ENCODE measurements at regions not wholly inside any gene's neighbourhood (a gene's known extent, or its start where the extent isn't known, plus 50 kb on each side); places are given as distances from the start of the nearest gene placed in this dataset.

DNA sequence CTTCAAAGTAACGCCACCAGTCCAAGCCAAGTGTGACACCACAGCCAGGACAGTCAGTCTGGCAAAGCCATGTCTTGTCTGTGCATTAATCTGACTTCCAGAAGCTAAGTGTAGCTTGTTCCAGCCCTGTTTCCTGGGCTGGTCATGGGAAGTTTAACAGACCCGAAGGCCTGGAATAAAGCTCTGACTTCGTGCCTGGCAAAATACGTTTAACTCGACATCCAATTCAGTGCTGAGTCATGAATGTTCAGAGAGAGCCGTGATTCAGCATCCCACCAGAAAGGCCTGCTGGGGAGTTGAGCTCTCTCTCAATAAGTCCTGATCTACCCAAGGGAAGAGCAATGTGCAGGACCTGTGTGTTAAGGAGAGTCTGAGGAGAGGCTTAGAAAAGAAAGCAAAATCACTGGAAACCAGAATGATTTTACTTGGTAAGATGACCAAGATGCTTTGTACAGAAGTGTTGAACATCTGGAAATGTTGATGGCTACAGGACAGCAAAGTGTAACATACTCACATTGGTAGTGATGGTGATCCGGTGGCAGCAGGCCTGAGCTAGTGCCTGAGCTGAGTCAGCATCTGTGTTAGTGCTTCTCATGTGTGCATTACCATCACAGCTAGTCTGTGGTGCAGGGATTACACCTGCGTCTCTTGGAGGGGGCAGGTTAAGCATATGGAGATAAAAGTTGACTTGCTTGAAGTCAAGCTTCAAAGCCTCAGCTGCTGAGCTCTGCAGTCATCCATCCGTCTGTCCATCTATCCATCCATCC lies 743.7 kb upstream of the HS6ST1 start:
- DNase-seq = no peak

DNA sequence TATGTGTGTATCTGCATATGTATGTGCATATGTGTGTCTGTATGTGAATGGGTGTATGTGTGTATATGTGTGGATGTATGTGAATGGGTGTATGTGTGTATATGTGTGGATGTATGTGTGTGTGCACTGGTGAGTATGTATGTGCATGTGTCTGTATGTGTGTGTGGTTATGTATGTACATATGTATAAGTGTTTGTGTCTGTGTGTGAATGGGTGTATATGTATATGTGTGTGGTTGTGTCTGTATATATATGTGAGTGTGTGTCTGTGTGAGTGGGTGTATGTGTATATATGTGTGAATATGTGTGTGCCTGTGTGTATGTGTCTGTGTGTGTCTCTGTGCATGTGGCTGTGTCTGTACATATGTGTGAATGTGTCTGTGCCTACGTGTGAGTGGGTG lies 748.4 kb upstream of the HS6ST1 start:
- DNase-seq = no peak

DNA sequence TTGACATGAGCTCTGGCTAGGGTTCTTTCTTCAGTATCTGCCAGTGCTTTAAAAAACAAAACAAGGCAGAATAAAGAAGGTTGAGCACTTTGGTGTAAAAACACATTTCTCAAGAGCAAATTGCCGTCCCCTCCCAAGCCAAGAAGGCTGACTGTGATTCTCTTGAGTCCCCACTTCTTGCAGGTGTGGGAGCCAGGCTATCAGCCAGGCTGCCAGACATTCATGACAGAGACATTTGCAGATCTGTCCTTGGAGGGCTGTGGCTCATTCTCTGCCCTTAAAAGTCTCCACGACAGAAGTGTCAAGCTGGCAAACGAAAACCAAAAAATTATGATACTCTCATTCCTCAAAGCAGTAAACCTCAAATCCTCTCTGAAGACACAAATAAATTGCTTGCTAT lies 749.3 kb upstream of the HS6ST1 start:
- DNase-seq = no peak

DNA sequence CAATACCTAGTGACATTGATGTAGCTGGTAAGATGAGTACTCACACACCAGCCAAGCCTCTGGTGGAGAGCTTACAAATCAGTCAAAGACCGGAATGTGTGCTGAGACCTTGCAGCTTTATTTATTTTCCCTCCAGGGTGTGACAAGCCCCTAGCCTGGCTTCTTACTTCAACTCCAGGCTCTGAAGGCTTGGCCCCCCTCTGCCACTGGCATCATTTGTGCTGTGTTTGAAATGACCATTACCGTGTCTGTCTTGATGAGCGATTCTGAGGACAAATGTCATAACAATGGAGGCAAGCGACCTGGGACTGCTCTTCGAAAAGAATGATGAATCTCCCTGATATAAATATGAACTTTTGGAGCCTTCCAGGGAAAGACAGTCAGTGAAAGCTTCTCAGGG lies 749.9 kb upstream of the HS6ST1 start:
- no peak for DNase-seq

DNA sequence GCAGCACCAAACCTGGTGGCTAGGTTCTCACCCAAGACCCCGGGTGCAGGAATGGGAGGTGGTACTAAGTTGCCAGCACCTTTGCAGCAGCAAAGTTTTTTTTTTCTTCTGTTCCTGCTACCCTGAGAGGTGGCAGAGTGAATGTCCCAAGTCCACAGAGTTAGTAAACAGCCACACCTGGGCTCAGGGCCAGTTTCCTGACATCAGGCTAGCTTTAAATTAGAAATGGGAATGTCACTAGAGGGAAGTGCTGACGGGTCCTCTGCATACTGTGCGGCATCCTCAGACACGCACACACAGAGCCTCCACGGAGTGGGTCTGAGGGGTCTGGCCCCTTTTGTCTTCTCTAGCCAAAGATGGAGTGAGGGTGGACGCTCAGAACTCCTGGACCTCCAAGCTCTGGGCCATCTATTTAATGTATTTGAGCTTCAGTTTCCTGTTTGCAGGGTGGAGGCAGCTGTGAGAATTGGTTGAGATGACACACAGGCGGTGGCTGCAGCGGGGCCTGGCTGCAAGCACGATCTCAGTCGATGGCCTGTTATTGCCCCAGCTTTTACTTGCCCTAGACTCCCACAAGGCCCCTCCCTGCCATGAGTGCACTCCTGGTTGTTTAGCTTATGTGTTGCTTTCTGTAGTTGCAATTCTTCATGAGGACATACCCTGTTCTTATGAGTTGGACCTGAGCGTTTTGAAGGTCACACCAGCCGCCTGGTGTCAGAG lies 751.4 kb upstream of the HS6ST1 start:
- no peak for DNase-seq

DNA sequence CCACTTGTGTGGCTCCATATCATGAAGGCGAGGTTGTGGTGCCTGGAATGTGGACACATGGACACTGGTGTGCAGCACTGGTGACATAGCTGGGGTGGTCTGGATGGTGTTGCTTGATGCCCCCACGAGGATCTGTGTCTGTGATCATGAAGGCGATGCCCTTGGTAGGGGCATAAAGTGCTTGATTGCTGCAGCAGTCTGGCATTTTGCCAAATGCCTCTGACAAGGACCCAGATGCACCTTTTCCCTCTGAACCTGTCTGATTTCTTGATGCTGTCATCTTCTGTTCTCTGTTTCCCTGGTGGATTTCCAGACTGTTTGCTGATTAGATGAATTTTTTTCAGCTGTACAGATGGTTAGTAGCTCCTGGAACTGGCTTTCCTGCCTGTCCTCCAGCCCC lies 752.0 kb upstream of the HS6ST1 start:
- no peak for DNase-seq

DNA sequence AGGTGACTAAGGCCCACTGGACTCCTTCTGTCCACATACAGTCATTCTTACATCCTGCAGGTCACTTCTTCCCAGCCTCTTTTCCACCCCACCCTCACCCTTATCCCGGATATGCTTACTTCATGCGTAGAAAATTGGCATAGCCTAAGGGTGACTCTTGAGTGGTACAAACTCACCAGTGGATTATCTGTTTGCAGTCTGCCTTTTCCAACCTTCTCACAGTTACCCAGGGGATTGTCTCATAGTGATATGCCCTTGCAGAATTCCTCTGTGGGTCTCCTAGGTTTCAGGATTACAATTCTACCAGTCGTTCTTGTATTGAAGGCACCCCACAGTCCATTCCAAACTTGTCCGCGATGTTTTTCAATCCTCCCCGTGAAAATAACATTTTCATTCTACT lies 752.9 kb upstream of the HS6ST1 start:
- DNase-seq = no peak

DNA sequence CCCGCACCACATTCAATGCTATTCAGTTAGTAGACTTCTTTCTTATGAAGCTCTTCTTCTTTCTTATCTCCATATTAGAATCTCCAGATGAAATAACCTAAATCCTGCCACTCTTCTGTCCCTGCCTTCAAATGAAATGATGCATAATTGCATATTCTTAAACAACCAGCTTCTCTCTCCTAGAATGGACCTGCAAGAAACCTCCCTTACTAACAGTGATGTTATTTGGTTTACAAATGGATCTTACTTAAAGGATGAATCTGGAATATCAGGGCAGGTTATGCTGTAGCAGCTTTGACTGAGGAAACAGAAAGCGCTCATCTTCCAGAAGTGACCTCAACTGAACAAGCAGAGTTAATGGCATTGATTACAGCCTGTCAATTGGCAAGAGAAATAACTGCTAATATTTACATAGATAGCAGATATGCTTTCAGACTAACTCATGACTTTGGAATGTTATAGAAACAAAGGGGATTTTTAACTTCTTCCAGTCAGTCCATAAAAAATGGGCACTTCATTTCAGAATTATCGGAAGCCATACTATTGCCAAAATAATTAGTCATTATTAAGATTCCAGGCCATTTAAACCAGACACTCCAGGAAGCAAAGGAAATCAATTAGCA lies 755.7 kb upstream of the HS6ST1 start:
- no peak for DNase-seq

DNA sequence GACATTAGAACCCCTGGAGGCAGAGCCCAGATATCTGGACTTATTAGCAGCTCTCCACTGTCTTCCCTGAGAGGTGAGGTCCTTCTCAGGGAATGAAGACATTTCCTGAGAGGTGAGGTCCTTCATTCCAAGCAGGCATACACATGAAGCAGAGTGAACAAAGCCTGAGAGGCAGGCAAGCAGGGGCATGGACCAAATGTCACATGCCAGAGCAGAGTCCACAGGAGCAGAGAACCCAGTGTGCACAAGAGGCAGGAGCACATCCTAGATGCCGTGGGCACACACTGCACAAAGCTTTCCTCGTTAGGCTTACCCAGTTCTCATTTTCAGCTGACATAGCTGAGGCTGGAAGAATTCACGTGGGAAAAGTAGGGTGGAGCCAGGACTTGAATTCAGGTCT lies 759.9 kb upstream of the HS6ST1 start:
- DNase-seq = no peak

DNA sequence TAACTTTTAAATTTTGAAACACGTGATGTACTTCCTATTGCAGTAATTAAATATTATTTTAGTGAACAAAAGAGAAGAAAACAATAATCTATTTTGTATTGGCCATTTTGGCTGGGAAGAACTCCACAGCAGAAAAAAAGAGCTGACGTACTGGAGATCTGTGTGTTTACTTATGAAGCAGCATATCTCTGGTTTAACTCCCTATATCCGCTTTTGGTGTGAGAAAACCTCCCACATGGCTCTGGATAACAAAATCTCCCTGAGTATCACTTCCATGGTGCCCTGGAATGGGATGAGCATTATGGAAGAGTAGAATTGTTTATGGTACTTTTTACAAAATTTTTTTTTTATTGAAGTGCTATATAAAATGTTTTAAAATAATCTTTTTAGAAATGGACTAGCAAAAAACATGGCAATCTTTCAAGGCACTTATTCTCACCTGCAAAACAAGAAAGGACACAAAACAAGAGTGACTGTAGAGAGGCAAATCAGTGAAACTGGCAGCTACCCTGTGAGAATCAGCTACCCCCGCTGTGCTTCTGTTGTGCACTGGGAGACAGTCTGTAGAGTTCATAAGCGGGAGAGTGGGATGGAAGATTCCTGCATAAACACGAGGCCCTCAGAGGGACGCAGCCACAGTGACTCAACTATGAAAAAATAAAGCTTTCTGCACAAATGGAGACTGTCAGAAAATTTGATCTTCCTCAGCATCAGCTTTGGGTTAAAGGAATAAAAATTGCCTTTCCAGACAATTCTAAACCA lies 762.2 kb upstream of the HS6ST1 start:
- no peak for DNase-seq

DNA sequence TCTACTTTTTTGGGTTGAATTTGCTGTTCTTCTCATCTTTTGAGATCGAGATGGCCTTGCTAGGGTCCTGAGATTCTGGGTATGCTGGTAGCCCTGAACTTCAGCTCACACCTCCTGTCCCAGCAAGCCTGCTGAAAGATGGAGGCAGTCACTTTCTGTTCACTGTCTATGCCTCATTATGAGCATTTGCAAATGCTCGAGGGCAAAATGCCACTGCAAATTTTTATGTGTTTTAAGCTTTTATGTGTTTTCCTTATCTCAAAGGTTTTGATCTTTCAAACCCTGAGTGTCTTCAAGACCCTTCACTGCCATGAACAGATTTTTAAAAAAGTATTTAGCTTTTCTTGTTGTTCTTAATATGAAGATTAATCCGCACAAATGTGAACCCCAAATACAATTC lies 766.7 kb upstream of the HS6ST1 start:
- no peak for DNase-seq

DNA sequence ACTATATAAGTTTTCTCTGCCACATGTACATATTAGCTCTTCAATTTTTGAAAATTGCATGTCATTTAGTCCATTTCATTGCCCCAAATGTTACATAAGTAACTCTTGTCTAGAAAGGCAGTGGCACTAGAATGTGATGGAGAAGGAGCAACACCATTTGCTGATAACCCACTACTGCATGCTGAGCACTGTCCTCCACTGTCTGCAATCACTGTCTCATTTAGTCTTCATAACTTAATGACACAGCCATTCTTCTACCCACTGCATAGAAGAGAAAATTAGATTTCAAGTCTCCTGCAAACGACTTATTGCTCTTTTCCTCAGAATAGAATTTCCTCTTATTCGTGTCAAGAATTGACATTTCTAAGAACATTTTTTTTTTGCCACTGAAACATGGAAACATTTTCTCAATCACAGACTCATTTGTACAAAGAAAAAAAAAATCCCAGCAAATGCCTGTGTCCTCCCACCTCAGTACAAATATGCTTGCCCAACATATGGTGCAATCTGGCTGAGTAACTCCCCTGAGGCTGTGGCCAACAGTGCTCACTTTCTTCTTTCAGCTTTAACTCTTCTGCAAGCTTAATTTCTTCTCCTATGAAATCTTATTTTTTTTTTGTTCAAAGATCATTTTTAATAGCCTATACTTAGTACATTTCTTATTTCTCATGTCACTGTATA lies 768.6 kb upstream of the HS6ST1 start:
- DNase-seq = no peak

DNA sequence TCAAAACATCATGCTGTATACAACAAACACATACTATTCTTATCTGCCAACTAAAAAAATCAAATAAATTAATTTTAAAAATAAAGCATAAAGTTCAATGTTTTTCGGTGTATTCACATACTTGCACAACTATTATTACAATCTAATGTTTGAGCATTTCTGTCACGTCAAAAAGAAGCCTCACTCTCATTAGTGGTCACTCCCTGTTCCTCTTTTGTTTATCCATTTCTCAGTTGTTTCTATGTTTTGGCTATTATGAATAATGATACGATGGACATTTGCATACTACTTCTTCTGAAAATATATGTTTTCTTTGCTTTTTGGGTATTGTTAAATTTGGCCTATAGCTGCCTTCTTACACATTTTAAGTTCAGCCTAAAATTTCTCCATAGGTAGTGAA lies 773.0 kb upstream of the HS6ST1 start:
- DNase-seq = no peak

DNA sequence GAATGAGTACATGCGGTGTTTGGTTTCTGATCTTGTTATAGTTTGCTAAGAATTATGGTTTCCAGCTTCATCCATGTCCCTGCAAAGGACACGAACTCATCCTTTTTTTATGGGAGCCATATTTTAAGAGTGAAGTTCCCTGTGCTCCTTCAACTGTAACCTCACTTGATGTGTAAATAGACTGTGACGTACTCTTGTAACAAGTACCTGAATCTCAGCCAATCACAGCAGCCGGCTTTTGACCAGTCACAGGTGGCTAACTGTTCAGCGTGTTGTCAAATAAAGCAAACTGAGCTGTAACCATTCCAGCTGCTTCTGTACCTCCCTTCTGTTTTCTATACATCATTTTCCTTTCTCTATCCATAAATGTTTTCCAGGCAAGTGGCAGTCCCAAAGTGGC lies 774.3 kb upstream of the HS6ST1 start:
- no peak for DNase-seq

DNA sequence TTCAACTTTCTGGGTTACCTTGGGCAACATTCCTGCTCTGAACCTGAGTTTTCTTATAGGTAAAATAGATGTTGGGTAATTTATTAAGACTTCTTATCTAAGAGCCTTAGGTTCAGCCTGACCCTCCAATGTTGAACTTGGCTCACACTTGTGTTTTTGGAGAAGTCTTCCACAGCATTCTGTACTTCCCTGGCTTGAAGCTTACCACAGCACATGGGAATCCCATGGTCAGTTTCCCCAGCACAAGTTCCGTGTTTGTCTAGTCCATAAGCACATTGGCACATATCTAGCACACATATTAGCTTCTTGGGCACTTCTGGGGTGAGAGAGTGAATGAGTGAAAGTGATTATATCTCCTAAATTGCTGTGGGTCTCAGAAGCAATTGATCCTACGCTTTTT lies 782.5 kb upstream of the HS6ST1 start:
- no peak for DNase-seq

DNA sequence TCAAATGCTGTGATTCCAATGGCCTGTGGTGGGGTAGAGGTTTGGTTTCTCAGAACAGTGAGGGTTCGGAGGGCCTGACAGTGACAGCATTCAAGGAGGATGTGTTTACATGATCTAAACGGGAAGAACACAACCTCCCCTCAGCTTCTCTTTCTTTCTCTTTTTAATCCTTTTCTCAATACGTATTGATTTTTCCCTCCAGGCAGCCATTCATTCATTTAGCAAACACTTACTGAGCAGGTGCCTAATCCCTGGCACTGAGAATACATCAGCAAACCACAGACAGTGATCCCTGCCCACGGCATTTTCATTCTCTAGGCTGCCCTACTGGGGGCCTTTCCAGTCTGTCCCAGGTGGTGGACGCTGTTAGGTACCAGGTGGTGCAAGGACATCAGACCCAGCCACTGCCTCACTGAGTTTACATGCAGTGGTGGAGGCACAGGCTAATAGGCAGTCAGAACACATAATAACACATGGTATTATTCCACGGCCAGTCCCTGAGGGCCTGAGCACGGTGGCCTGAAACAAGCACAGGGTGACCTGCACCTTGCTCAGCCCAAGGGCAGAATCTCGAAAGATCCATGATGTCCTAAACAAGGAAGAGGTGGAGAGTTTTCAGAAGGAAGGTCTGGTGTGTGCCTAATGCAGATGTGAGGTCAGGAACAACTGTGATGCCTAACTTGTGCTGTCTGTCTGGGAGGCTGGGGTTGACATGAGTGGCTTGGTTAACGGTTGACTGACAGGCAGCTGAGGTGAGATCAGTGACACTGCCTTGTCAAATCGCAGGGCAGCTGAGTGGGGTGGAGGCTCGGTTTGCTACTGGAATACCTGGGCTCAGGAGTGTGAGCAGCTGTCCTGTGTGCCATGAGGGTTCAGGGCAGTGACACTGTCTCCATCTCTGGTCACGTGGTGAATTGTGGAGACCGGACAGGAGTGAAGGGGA lies 785.5 kb upstream of the HS6ST1 start:
- DNase-seq = no peak

DNA sequence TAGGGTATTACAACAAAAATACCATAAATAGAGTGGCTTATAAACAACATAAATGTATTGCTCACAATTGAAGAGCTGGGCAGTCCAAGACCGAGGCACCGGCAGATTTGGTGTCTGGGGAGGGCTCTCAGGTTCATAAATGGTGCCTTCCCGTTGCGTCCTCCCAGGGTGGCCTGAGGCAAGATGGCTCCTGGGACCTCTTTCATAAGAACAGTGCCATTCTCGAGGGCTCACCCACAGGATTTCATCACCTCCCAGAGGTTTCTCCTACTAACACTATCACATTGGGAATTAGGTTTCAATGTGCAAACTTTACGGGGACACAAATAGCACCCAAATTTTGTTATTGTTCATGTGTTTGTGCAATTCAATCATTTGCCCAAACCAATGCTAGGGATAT lies 793.5 kb upstream of the HS6ST1 start:
- no peak for DNase-seq

DNA sequence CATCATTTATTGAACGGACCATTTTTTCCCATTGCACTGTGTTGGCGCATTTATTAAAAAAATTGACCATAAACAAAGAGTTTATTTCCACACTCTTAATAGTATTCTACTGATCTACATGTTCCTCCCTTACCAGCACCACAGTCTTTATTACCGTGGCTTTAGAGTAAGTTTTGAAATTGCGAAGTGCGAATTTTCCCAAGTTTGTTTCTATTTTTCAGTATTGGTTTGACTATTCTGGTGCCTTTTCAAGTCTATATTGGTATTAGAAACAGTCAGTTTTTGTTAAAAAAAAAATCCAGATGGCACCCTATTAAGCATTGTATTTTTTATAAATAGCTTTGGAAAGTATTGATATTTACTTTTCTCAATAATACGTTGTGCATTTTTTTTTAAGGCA lies 795.1 kb upstream of the HS6ST1 start:
- no peak for DNase-seq

DNA sequence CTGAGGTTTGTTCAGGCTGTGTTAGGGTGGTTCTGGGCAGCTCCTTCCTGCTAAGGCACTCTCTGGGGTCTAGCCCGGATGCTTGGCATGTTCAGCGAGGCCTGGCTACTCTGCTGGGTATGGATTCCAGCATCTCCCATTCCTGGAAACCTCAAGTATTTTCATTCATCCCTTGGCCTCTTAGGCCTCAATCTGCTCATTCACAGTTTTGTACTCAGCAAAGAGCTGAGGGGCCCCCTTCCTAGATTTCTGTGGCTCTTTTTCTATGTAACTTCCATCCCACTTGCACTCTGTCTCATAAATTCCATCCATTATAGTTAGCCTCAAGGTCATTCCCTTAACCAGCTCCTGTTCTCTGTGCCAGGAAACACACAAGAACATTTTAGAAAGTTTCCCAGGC lies 798.8 kb upstream of the HS6ST1 start:
- DNase-seq = no peak

DNA sequence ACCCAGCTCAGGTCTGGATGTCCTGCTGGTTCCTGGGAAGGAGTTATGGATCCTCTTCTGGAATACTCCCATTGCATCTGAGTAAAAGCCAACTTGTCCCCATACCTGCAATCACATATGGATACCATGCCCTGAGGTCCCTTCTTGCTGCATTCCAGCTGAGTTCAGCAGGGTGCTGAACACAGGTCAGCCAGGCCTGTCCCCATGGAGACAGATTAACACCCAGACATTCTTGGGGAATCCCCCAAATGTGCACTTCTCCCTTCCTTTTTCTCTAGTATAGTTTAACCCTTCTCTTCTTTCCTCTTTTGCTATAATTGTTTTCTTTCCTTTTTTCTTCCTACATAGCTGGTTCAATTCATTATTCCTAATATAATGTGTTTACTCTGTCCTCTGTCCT lies 799.6 kb upstream of the HS6ST1 start:
- no peak for DNase-seq

DNA sequence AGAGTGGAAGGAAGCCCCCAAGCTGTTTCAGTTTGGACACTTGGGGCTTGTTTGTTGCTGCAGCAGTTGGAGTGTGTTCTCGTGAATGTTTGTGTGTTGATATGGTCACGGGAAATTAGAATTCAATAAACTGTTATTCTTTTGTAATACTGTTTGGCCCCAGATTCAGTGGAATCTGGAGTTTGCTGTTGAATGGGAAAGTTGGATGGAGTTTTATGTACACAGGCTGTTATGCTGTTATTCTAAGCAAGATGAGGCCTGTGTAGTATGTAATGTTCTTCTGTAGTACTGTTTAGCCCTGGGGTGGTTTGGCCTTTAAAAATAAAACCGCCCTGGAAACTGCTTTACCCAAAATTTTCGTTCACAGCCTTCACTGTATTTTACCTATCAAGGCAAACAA lies 810.4 kb upstream of the HS6ST1 start:
- no peak for DNase-seq

Data from stimulated activated CD8-positive, alpha-beta memory T cell treated with anti-CD3 and anti-CD28 coated beads, Interleukin-4, amount 100 ng/mL, for 48 hours (primary cell).